ENCODE measurements at regions not wholly inside any gene's neighbourhood (a gene's known extent, or its start where the extent isn't known, plus 50 kb on each side); places are given as distances from the start of the nearest gene placed in this dataset.

DNA sequence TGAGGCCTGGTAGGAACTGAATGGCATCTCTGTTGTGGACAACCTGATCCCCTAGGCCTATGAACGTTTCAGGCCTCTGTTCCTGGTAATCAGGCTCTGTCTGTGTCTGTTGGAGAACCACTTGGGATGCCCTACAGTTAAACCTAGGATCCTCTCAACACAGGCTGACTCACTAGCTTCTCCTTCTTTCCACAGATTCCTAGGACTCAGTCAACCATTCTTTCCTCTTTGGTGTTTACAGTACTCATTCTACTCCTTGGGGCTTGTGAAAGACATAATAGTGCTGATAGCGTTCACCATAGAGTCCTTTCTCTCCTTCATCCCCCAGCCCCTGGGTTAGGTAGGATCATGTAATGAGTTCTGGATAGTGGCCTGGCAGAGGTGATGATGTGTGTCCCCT, 544.3 kb downstream of the METTL4 start:
- Mint-ChIP-seq H3K27ac (no peak overlapping the region), H3K27me3 (ENCODE audit: low read depth) (no peaks in the 10 kb centered on the region), H3K4me1 (ENCODE audit: low read depth) (no peaks in the 10 kb centered on the region), H3K36me3 (ENCODE audit: low read depth) (no peaks in the 10 kb centered on the region), H3K9me3 (no peaks in the 10 kb centered on the region), H3K4me3 (no peak overlapping the region)
- no peak for DNase-seq (ENCODE audit: low spot score)

DNA sequence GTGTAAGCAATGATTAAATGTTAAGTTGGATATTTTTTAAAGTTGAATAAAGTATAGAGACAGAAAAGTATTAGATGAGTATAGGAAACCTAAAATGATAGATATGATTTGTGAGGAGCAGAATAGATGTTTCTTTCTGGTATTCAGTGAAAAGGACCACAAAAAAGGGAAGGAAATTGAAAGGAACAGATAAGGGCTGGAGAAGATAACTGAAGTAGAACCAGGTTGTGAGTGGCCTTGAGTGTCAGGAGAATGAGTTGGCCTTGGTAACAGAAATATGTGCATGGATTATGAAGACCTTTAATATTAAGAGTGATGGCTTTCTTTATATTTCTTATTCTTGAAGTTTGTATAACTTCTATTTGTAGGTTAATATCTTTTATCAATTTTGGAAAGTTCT, 543.5 kb downstream of the METTL4 start:
- no peaks in the 10 kb centered on the region for H3K9me3 Mint-ChIP-seq
- H3K36me3 Mint-ChIP-seq (ENCODE audit: low read depth) = no peaks in the 10 kb centered on the region
- no peak overlapping the region for H3K4me3 Mint-ChIP-seq
- no peak for DNase-seq (ENCODE audit: low spot score)
- H3K27ac Mint-ChIP-seq = no peak overlapping the region
- no peaks in the 10 kb centered on the region for H3K27me3 Mint-ChIP-seq (ENCODE audit: low read depth)
- no peaks in the 10 kb centered on the region for H3K4me1 Mint-ChIP-seq (ENCODE audit: low read depth)

DNA sequence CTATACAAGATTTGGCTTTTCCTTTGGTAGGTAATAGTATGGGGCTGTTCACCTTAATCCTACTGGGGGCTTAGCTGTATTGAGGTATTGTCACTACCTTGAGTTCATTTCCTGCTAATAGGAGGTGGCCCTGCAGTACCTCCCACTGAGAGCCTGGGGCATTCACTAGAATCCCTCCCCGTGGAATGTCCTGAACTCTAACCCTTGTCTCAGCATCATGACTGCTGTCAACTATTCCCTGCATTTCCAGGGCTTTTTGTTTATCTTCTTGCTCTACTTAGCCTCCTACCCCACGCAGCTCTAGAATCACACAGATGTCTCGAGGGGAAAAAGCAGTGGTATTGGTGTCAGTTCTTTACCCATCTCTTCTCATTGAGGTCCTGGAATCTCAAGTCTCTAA, 542.3 kb downstream of the METTL4 start:
- DNase-seq (ENCODE audit: low spot score) = no peak
- Mint-ChIP-seq H3K9me3 (no peaks in the 10 kb centered on the region), H3K27me3 (ENCODE audit: low read depth) (no peaks in the 10 kb centered on the region)

DNA sequence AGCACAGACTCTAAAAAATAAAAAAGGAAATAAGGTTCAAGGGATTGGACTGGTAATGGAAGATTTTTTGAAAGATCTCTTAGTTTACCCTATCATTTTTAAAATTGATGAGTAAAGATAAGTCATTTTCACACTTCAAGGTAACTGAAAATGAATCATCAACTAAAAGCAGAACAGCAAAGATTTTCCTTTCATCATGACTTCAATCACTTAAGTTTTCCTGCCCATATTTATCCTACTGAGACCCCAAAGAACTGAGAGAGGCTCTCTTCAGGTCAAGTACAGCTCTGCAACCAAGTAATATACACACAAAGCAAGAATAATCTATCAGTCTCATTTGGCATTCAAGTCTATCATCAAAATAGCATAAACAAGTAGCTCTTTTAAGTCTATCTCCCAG, 540.7 kb downstream of the METTL4 start:
- H3K36me3 Mint-ChIP-seq (ENCODE audit: low read depth) = no peaks in the 10 kb centered on the region
- no peaks in the 10 kb centered on the region for H3K9me3 Mint-ChIP-seq
- no peaks in the 10 kb centered on the region for H3K27me3 Mint-ChIP-seq (ENCODE audit: low read depth)
- no peaks in the 10 kb centered on the region for H3K4me1 Mint-ChIP-seq (ENCODE audit: low read depth)
- DNase-seq (ENCODE audit: low spot score) = no peak
- no peak overlapping the region for H3K4me3 Mint-ChIP-seq
- no peak overlapping the region for H3K27ac Mint-ChIP-seq

More for the DNA sequence above, 542.3 kb downstream of the METTL4 start:
- Mint-ChIP-seq H3K4me3 (no peak overlapping the region), H3K4me1 (ENCODE audit: low read depth) (no peaks in the 10 kb centered on the region), H3K27ac (no peak overlapping the region), H3K36me3 (ENCODE audit: low read depth) (no peaks in the 10 kb centered on the region)

DNA sequence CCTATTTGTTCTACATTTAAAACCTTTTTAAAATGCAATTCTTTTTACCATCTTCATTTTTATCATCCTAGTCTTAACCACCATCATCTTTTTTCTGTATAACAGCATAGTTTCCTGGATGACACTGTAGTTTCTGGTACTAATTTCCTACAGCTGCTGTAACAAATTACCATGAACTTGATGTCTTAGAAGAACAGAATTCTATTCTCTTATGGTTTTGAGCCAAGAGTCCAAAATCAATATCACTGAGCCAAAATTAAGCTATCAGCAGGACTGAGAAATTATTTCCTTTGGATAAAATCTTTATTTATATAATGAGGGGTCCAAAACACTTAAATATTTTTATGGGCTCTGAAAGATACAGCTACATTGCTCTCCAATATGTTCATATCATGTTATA, 539.3 kb downstream of the METTL4 start:
- no peaks in the 10 kb centered on the region for H3K4me1 Mint-ChIP-seq (ENCODE audit: low read depth)
- no peak overlapping the region for H3K27ac Mint-ChIP-seq
- H3K9me3 Mint-ChIP-seq = no peaks in the 10 kb centered on the region
- no peaks in the 10 kb centered on the region for H3K27me3 Mint-ChIP-seq (ENCODE audit: low read depth)
- no peak for DNase-seq (ENCODE audit: low spot score)
- H3K4me3 Mint-ChIP-seq = no peak overlapping the region
- no peaks in the 10 kb centered on the region for H3K36me3 Mint-ChIP-seq (ENCODE audit: low read depth)

DNA sequence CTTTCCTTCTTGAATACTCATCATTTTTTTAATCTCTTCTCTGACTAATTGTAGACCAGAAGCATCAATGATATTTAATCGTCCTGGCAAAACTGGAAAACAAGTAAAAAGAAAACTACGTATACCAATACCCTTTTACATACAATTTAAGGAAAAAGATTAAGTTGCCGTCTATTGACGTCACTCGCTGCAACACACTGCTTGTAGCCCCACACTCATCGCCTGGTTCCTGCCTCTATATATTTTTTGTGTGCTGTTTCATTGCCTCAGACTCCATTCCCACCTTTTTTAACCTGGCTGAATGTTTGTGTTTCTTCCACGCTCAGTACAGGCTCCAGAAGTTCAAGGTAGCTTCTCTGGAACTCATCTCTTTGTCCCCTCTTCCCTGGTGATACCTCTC, 536.2 kb downstream of the METTL4 start:
- Mint-ChIP-seq H3K4me3 (no peak overlapping the region), H3K9me3 (no peaks in the 10 kb centered on the region), H3K4me1 (ENCODE audit: low read depth) (no peaks in the 10 kb centered on the region), H3K27ac (no peak overlapping the region), H3K27me3 (ENCODE audit: low read depth) (no peaks in the 10 kb centered on the region), H3K36me3 (ENCODE audit: low read depth) (no peaks in the 10 kb centered on the region)
- no peak for DNase-seq (ENCODE audit: low spot score)

DNA sequence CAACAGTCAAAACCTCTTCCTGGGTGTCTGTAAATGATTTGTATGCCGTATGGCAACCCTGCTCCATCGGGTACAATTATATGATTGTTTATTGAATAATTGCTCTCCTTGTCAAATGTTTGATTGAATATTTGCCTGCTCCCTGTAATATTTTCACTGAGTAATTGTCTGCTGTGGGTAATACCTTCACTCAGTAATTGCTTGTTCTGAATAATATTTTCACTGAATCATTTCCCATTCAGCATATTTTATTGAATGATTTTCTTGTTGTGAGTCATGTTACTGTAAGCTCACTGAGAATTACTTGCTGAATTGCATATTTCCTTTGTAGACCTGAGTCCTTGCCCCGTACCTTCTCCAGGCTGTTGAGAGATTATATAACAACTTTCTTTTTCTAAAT, 535.2 kb downstream of the METTL4 start:
- Mint-ChIP-seq H3K4me3 (no peak overlapping the region), H3K27ac (no peak overlapping the region), H3K4me1 (ENCODE audit: low read depth) (no peaks in the 10 kb centered on the region), H3K9me3 (no peaks in the 10 kb centered on the region), H3K27me3 (ENCODE audit: low read depth) (no peaks in the 10 kb centered on the region), H3K36me3 (ENCODE audit: low read depth) (no peaks in the 10 kb centered on the region)
- DNase-seq (ENCODE audit: low spot score) = no peak

DNA sequence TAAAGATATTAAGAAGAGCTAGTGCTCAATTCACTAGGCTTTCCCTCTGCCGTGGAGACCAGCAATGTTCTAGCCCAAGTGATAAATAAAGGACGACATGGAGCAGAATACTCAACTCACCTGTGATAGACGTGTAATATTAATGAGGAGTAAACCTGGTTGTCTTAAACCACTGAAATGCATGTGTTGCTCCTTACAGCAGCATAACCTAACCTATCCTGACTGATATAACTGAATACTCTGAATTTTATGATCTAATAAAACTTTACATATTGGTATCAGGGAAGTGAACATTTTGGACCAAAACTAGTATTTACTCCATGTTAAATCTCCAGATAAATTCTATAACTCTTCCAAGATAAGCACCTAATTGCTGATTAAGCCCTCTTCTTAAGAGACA, 531.0 kb downstream of the METTL4 start:
- no peaks in the 10 kb centered on the region for H3K9me3 Mint-ChIP-seq
- no peak overlapping the region for H3K4me3 Mint-ChIP-seq
- no peaks in the 10 kb centered on the region for H3K4me1 Mint-ChIP-seq (ENCODE audit: low read depth)
- H3K27me3 Mint-ChIP-seq (ENCODE audit: low read depth) = no peaks in the 10 kb centered on the region
- DNase-seq (ENCODE audit: low spot score) = no peak
- no peaks in the 10 kb centered on the region for H3K36me3 Mint-ChIP-seq (ENCODE audit: low read depth)
- H3K27ac Mint-ChIP-seq = no peak overlapping the region

DNA sequence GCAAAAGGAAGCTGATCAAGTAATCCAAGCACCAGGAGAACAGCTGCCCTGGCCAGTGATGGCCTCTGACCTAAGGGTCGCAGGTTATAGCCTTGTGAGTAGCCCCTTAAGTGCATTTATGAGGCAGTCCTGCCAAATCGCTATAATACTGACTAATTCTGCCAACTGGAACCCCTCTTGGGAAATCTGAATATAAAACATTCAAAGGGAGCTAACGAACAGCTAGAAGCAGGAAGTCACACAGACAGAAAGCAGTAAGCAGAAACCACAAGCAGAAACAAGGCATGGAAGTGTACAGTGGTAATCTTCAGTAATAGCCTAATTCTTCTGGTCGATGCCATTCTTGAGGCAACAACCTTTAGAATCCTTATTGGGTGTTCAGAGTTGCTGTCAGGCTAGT, 521.3 kb downstream of the METTL4 start:
- no peak for DNase-seq (ENCODE audit: low spot score)
- no peaks in the 10 kb centered on the region for H3K27me3 Mint-ChIP-seq (ENCODE audit: low read depth)
- H3K9me3 Mint-ChIP-seq = no peaks in the 10 kb centered on the region
- no peak overlapping the region for H3K4me3 Mint-ChIP-seq
- H3K36me3 Mint-ChIP-seq (ENCODE audit: low read depth) = no peaks in the 10 kb centered on the region
- no peak overlapping the region for H3K27ac Mint-ChIP-seq
- H3K4me1 Mint-ChIP-seq (ENCODE audit: low read depth) = peaks cover 8% of the 10 kb centered on the region

DNA sequence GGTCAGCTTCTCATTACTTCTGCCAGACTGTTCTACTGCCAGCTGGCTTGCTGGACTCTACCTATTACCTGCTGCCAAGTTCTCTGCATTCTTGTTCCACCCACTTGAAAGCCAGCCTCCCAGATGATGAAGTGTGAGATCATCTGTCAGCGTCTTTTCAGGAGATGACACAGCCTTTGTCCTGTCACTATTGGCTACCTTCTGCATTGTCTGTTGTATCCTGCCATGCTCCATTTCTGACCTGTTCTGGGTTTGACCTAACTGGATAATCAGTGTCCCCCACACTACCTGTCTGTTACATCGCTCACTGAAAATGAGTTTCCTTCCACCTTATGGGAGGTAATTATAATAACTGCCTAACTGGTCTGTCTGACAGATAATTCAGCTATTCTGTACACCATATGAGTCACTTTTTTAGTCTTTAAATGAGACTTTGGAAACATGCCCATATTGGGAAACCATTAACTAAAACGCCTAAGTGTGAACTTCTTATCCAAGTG, 520.6 kb downstream of the METTL4 start:
- no peaks in the 10 kb centered on the region for H3K27me3 Mint-ChIP-seq (ENCODE audit: low read depth)
- no peaks in the 10 kb centered on the region for H3K36me3 Mint-ChIP-seq (ENCODE audit: low read depth)
- H3K27ac Mint-ChIP-seq = no peak overlapping the region
- DNase-seq (ENCODE audit: low spot score) = no peak
- H3K9me3 Mint-ChIP-seq = no peaks in the 10 kb centered on the region
- H3K4me3 Mint-ChIP-seq = no peak overlapping the region
- H3K4me1 Mint-ChIP-seq (ENCODE audit: low read depth) = peaks cover 8% of the 10 kb centered on the region

DNA sequence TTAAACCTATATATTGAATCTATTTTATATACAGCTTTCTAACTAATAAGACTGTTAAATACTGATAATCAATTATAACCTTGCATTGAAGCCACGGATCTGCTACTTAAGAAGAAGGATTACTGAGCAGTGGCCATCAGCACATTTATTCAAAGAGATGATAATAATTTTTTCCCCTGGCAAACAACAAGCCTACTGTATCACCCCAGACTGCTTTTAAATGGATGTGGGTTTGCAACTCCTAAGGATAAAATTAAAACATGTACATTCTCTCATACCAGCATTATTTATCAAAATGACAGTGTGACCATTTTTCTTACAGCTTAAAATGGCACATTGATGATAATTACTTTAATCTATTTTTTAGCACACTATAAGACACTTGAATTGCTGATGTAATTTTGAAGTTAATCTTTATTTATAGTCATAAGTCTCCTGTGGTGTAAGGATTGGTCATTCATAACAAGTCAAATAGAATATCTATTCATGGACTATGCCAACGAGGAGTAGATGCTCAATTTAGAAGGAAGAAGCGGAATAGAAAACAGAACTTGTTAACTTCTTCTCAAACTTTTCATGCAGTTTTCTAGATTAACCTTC, 517.7 kb downstream of the METTL4 start:
- Mint-ChIP-seq H3K4me1 (ENCODE audit: low read depth) (peaks cover 8% of the 10 kb centered on the region), H3K9me3 (no peaks in the 10 kb centered on the region), H3K27ac (no peak overlapping the region), H3K36me3 (ENCODE audit: low read depth) (no peaks in the 10 kb centered on the region), H3K27me3 (ENCODE audit: low read depth) (no peaks in the 10 kb centered on the region), H3K4me3 (no peak overlapping the region)
- DNase-seq (ENCODE audit: low spot score) = no peak

DNA sequence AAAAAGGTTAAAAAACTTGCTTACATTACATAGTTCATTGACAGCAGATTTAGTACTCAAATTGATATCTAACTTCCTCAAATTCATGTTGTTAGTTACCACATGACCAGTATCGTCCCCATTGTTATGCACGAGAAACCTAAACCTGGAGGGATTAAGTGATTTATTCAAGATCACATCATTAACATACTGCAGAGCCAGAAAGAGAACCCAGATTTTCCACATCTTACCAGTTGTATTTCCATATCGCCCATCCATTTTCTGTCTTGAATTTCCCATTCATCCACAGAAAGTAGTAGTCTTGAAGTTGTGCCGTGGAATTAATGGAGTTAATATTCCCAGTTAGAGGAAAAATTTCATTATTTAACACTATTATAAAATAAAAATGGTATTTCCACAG, 512.0 kb downstream of the METTL4 start:
- no peaks in the 10 kb centered on the region for H3K27me3 Mint-ChIP-seq (ENCODE audit: low read depth)
- H3K4me3 Mint-ChIP-seq = no peak overlapping the region
- no peaks in the 10 kb centered on the region for H3K9me3 Mint-ChIP-seq
- H3K4me1 Mint-ChIP-seq (ENCODE audit: low read depth) = no peaks in the 10 kb centered on the region
- H3K36me3 Mint-ChIP-seq (ENCODE audit: low read depth) = no peaks in the 10 kb centered on the region
- no peak for DNase-seq (ENCODE audit: low spot score)
- H3K27ac Mint-ChIP-seq = no peak overlapping the region

DNA sequence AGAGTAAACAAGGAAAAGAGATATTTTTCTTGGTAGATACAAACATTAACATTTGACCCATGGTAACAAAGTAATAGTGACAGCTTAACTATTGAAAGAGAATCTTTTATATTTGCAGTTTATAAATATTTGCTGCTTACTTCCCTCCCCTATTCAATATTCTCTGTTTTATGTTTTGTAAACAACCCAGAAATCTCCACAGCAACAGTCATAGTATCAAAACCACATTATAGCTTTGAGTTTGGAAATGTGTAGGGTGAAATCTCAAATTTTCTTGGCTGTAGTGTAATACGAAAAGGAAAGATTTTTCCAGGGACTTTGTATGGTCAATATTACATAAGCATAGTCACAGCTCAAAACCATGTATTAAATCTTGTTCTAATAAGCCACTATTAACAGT, 511.2 kb downstream of the METTL4 start:
- Mint-ChIP-seq H3K36me3 (ENCODE audit: low read depth) (no peaks in the 10 kb centered on the region), H3K4me1 (ENCODE audit: low read depth) (no peaks in the 10 kb centered on the region), H3K4me3 (no peak overlapping the region), H3K9me3 (no peaks in the 10 kb centered on the region), H3K27me3 (ENCODE audit: low read depth) (no peaks in the 10 kb centered on the region), H3K27ac (no peak overlapping the region)
- no peak for DNase-seq (ENCODE audit: low spot score)

DNA sequence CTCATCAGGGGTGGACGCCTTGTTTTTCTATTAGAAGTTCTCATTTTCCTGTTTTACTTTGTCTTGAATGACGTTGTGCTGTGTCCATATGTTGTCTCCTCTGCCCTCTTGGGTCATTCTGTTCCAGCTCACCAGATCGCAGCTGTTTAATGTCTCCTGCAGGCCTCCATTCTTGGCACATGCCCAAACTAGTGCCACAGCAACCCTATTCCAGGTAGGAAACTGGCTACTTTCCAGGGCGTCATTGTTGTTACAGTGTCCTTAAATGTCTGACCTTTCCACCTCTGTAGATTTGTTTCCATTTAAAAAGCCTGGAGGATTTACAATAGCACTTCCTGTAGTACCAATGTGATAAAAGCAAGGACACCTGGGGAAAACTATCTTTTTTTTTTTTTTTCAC, 500.7 kb downstream of the METTL4 start:
- H3K4me1 Mint-ChIP-seq (ENCODE audit: low read depth) = no peaks in the 10 kb centered on the region
- H3K27ac Mint-ChIP-seq = no peak overlapping the region
- H3K9me3 Mint-ChIP-seq = no peaks in the 10 kb centered on the region
- H3K27me3 Mint-ChIP-seq (ENCODE audit: low read depth) = no peaks in the 10 kb centered on the region
- no peaks in the 10 kb centered on the region for H3K36me3 Mint-ChIP-seq (ENCODE audit: low read depth)
- DNase-seq (ENCODE audit: low spot score) = no peak
- H3K4me3 Mint-ChIP-seq = no peak overlapping the region

DNA sequence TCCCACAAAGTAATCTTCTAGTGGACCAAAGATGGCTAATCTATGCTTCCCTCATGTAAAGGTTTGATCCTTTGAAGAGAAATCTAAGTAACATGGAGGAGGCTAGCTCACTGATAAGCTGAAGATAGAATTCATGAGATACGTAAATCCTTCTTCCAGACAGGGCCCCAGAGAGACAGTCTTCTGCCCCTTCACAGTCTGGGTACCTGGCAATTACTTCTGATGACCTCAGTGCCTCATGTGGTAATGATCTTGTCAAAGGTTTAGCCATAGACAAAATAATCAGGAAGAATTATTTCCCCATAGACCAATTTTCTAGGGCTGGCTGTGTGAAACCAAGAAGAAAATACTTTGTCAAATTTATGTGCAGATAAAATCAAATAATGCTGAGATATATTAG, 495.8 kb downstream of the METTL4 start:
- no peaks in the 10 kb centered on the region for H3K4me1 Mint-ChIP-seq (ENCODE audit: low read depth)
- H3K36me3 Mint-ChIP-seq (ENCODE audit: low read depth) = no peaks in the 10 kb centered on the region
- DNase-seq (ENCODE audit: low spot score) = no peak
- H3K27ac Mint-ChIP-seq = no peak overlapping the region
- H3K27me3 Mint-ChIP-seq (ENCODE audit: low read depth) = no peaks in the 10 kb centered on the region
- H3K4me3 Mint-ChIP-seq = no peak overlapping the region
- H3K9me3 Mint-ChIP-seq = no peaks in the 10 kb centered on the region
